Endodermal cell (in vitro differentiated cells): ENCODE measurements at regions not wholly inside any gene's neighbourhood (a gene's known extent, or its start where the extent isn't known, plus 50 kb on each side); places are given as distances from the start of the nearest gene placed in this dataset.

ENCODE experiments used
- DNase-seq: peaks from one replicate; pipeline ENCODE4 v3.0.0-alpha.2; 2017
- H3K27ac ChIP-seq: 2 replicates; pipeline ENCODE4 v1.5.1; 2013; ENCODE audit warnings: mild to moderate bottlenecking, low read depth, low read length, moderate library complexity
- H3K27me3 ChIP-seq: 2 replicates; pipeline ENCODE4 v1.6.1; 2013; ENCODE audit warnings: mild to moderate bottlenecking, low read length, moderate library complexity; ENCODE audit not compliant: insufficient read depth, control insufficient read depth, poor library complexity, severe bottlenecking
- H3K36me3 ChIP-seq: 2 replicates; pipeline ENCODE4 v1.7.0; 2013; ENCODE audit warnings: mild to moderate bottlenecking, low read length, moderate library complexity; ENCODE audit not compliant: control insufficient read depth, insufficient read depth
- H3K4me1 ChIP-seq: one replicate; pipeline ENCODE4 v1.7.0; 2013; ENCODE audit warnings: low read length; ENCODE audit not compliant: control insufficient read depth, insufficient read depth
- H3K4me3 ChIP-seq: 2 replicates; pipeline ENCODE4 v1.5.1; 2013; ENCODE audit warnings: mild to moderate bottlenecking, low read length, moderate library complexity
- H3K9ac ChIP-seq: 2 replicates; pipeline ENCODE4 v1.6.1; 2013; ENCODE audit warnings: mild to moderate bottlenecking, low read length, moderate library complexity; ENCODE audit not compliant: poor library complexity, severe bottlenecking; ENCODE audit errors: extremely low read depth
- H3K9me3 ChIP-seq: 2 replicates; pipeline ENCODE4 v1.6.1; 2013; ENCODE audit warnings: mild to moderate bottlenecking, low read length, moderate library complexity; ENCODE audit not compliant: control insufficient read depth
- H3K27ac Mint-ChIP-seq: 2 replicates; pipeline ENCODE4 v1.8.0; 2020; ENCODE audit warnings: mixed read lengths
- H3K27me3 Mint-ChIP-seq: 2 replicates; pipeline ENCODE4 v1.8.0; 2021; ENCODE audit warnings: mild to moderate bottlenecking, mixed read lengths; ENCODE audit not compliant: insufficient read depth
- H3K36me3 Mint-ChIP-seq: 2 replicates; pipeline ENCODE4 v1.8.0; 2020; ENCODE audit warnings: low read depth, mixed read lengths
- H3K4me1 Mint-ChIP-seq: 2 replicates; pipeline ENCODE4 v1.8.0; 2020; ENCODE audit warnings: mixed read lengths
- H3K4me3 Mint-ChIP-seq: 2 replicates; pipeline ENCODE4 v1.8.0; 2020; ENCODE audit warnings: mild to moderate bottlenecking, moderate library complexity, mixed read lengths
- H3K9me3 Mint-ChIP-seq: 2 replicates; pipeline ENCODE4 v1.8.0; 2020; ENCODE audit warnings: mild to moderate bottlenecking, mixed read lengths
- CTCF ChIP-seq: fragments of 200-600 bp; sonication (generic); conservative IDR thresholded peaks from 2 replicates; pipeline ENCODE4 v1.5.0; 2021; ENCODE audit warnings: antibody characterized with exemption, mild to moderate bottlenecking
- WGBS, 2 experiments: methylation state at CpG; one replicate each; pipeline versions ENCODE4 v1.1.5 to v1.1.7; 2013; ENCODE audit warnings: missing lambda C conversion rate in 2 of 2, mixed read lengths in 1 of 2; ENCODE audit not compliant: insufficient coverage in 1 of 2, insufficient read length in 1 of 2; 5-methylcytosine and 5-hydroxymethylcytosine counted together

DNA sequence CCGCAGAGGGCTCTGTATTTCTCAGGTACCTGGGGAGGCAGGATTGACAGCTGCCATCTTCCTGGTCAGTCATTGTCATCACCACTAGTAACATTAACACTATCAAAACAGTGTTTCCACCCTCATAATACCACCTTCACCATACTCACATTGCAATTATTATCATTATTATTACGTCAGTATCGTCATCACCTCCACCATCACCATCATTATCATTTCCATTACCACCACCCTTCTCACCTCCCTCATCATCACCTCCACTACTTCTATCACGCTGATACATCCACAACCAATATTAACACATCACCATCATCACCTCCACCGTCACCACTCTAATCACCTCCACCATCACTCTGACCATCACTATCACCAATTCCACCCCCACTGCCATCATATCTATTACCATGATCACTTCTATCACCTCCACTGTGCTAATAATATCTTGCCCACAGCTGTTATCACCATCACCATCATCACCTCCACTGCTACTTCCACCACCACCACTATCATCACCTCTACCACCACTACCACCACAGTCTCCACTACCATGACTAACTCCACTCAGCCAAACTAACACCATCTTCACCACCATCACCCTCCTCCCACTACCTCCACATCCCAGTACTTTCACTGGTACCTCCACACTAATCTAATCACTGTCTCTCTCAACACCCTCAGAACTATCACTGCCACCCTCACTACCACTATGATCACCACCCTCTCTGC, 196.4 kb downstream of the RPS24 start:
- peaks cover 2% of the 10 kb centered on the region for H3K4me1 Mint-ChIP-seq
- Histone ChIP-seq H3K9ac (no peak overlapping the region), H3K36me3 (no peaks in the 10 kb centered on the region), H3K4me3 (no peak overlapping the region), H3K27me3 (no peaks in the 10 kb centered on the region), H3K9me3 (no peaks in the 10 kb centered on the region), H3K4me1 (no peaks in the 10 kb centered on the region), H3K27ac (no peak overlapping the region)
- peaks cover 3% of the 10 kb centered on the region for H3K27me3 Mint-ChIP-seq
- no peak overlapping the region for H3K4me3 Mint-ChIP-seq
- TF ChIP-seq CTCF = no peak
- no peaks in the 10 kb centered on the region for H3K9me3 Mint-ChIP-seq
- H3K36me3 Mint-ChIP-seq = no peaks in the 10 kb centered on the region
- no peak overlapping the region for H3K27ac Mint-ChIP-seq
- 92 to 94% methylated on average over 4 to 5 of the region's 5 CpGs for WGBS, 2 experiments
- DNase-seq = no peak

DNA sequence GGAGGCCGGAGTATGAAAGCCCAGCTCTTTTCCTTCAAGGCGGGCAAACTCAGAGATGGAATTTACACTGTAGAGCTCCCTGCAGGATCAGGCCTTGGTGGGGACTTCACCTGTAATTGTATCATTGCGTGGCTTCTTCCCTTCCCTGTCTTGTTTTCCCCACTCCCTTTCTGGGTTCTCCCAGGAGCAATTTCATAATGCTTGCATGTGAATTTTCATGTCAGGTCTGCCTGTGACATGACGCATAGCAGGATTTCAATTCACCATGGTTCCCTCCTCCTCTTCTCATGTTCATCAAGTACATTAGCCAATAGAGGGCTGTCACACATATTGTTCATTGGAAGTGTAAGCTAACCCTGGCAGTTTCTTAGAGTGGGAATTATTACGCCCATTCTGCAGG, 197.7 kb downstream of the RPS24 start:
- no peak for TF ChIP-seq CTCF
- Histone ChIP-seq H3K9me3 (no peaks in the 10 kb centered on the region), H3K36me3 (no peaks in the 10 kb centered on the region), H3K4me3 (no peak overlapping the region), H3K27ac (no peak overlapping the region), H3K27me3 (no peaks in the 10 kb centered on the region), H3K4me1 (no peaks in the 10 kb centered on the region), H3K9ac (no peak overlapping the region)
- DNase-seq = no peak
- 82 to 90% methylated on average over 5 of the region's 5 CpGs for WGBS, 2 experiments
- Mint-ChIP-seq H3K27ac (no peak overlapping the region), H3K4me3 (no peak overlapping the region), H3K9me3 (no peaks in the 10 kb centered on the region), H3K4me1 (peaks cover 2% of the 10 kb centered on the region), H3K36me3 (no peaks in the 10 kb centered on the region), H3K27me3 (peaks cover 3% of the 10 kb centered on the region)

DNA sequence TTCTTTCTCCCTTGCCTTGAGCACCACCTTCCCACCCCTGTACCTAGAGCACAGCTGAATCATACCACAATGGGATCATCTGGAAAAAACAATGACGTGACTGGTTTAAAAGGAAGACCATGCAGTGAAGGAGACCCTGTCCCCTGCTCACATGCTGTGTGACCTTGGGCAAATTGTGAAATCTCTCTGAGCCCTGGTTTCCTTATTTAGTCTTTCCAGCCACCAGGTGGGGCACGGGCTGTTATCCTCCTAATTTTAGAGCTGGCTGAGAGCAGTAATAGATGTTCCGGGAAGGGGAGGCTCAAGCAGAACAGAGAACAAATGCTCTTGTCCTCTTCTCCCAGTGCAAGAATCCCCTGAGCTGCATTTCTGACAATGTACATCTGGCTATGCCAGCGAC, 198.3 kb downstream of the RPS24 start:
- Histone ChIP-seq H3K27me3 (no peaks in the 10 kb centered on the region), H3K9me3 (no peaks in the 10 kb centered on the region), H3K4me3 (no peak overlapping the region), H3K27ac (no peak overlapping the region), H3K9ac (no peak overlapping the region), H3K36me3 (no peaks in the 10 kb centered on the region), H3K4me1 (no peaks in the 10 kb centered on the region)
- Mint-ChIP-seq H3K36me3 (no peaks in the 10 kb centered on the region), H3K9me3 (no peaks in the 10 kb centered on the region), H3K27me3 (no peaks in the 10 kb centered on the region), H3K27ac (no peak overlapping the region), H3K4me3 (no peak overlapping the region), H3K4me1 (peaks cover 2% of the 10 kb centered on the region)
- WGBS, 2 experiments = 78 to 85% methylated on average over 4 of the region's 4 CpGs
- peak; percentile 64 for DNase-seq
- peak; percentile 67 for TF ChIP-seq CTCF
